ENCODE measurements at regions not wholly inside any gene's neighbourhood (a gene's known extent, or its start where the extent isn't known, plus 50 kb on each side); places are given as distances from the start of the nearest gene placed in this dataset.

DNA sequence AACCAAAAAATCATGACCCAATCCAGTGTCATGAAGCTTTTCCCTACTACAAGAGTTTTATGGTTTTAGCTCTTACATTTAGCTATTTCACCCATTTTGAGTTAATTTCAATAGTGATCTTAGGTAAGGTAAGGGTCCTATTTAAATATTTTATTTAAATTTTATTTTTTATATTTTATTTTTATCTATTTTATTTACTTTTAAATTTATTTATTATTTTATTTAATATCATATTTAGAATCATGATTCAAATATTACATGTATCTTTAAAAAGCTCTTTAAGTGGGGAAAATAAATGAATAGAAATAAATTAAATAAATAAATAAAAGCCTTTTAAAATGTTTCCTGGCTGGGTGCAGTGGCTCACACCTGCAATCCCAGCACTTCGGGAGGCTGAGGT, 276.0 kb downstream of the SKIDA1 start:
- H3K9me3 ChIP-seq, result no peaks in the 10 kb centered on the region
- no peaks in the 10 kb centered on the region for H3K36me3 ChIP-seq
- ATAC-seq (ENCODE audit: low FRiP score in 2 of 2), result no peak
- 90 to 93% methylated on average over 1 of the region's 1 CpG for WGBS, 2 donors
- no peaks in the 10 kb centered on the region for H3K27me3 ChIP-seq
- no peak overlapping the region for H3K4me3 ChIP-seq
- TF ChIP-seq, protein P1, sequence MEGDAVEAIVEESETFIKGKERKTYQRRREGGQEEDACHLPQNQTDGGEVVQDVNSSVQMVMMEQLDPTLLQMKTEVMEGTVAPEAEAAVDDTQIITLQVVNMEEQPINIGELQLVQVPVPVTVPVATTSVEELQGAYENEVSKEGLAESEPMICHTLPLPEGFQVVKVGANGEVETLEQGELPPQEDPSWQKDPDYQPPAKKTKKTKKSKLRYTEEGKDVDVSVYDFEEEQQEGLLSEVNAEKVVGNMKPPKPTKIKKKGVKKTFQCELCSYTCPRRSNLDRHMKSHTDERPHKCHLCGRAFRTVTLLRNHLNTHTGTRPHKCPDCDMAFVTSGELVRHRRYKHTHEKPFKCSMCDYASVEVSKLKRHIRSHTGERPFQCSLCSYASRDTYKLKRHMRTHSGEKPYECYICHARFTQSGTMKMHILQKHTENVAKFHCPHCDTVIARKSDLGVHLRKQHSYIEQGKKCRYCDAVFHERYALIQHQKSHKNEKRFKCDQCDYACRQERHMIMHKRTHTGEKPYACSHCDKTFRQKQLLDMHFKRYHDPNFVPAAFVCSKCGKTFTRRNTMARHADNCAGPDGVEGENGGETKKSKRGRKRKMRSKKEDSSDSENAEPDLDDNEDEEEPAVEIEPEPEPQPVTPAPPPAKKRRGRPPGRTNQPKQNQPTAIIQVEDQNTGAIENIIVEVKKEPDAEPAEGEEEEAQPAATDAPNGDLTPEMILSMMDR (IDR thresholded peaks at IDR 0.05), result no peak
- no peak for TF ChIP-seq POLR2A (IDR thresholded peaks at IDR 0.05)
- no peak for TF ChIP-seq POLR2AphosphoS5 (IDR thresholded peaks at IDR 0.05)
- no peak for TF ChIP-seq EP300 (IDR thresholded peaks at IDR 0.05)
- no peaks in the 10 kb centered on the region for H3K4me1 ChIP-seq
- no peak overlapping the region for H3K27ac ChIP-seq
- DNase-seq, result no peak

DNA sequence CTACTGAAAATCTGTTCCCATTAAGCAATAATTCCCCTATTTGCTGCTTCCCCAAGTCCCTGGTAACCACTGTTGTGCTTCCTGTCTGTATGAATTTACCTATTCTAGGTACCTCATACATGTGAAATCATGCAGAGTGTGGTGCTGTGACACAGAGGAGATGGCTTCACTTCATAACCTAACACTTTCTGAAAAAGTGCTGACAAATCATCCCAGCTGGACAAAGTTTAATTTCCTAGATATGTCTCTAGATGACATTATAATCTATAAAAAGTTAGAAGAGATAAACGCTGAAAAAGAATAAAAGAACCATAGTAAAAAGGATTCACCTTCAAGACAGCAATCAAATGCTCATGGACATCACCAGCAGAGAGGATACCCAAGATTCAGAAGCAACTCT, 277.9 kb downstream of the SKIDA1 start:
- Histone ChIP-seq H3K27me3 (no peaks in the 10 kb centered on the region), H3K4me3 (no peak overlapping the region), H3K27ac (no peak overlapping the region), H3K4me1 (no peaks in the 10 kb centered on the region), H3K36me3 (no peaks in the 10 kb centered on the region), H3K9me3 (no peaks in the 10 kb centered on the region)
- TF ChIP-seq, protein P1 (IDR thresholded peaks at IDR 0.05), result no peak
- TF ChIP-seq POLR2A (IDR thresholded peaks at IDR 0.05) (no peak), POLR2AphosphoS5 (IDR thresholded peaks at IDR 0.05) (no peak), EP300 (IDR thresholded peaks at IDR 0.05) (no peak)
- 82 to 84% methylated on average over 1 of the region's 1 CpG for WGBS, 2 donors
- no peak for ATAC-seq (ENCODE audit: low FRiP score in 2 of 2)
- no peak for DNase-seq

DNA sequence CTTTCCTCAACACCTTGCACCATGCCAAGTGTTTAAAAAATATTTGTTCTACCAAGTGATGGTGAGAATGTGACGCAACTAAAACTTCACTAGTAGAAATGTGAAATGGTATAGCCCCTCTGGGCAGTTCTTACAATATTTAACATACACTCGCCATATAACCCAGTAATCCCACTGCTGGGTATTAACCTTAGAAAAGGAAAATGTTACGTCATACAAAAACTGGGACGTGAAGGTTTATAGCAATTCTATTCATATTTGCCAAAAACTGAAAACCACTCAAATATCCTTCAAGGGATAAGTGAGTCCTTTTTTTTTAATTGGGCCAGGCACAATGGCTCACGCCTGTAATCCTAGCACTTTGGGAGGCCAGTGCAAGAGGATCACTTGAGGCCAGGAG, 279.3 kb downstream of the SKIDA1 start:
- ATAC-seq (ENCODE audit: low FRiP score in 2 of 2) (no peak), DNase-seq (no peak)
- Histone ChIP-seq H3K27me3 (no peaks in the 10 kb centered on the region), H3K4me1 (no peaks in the 10 kb centered on the region), H3K4me3 (no peak overlapping the region), H3K27ac (no peak overlapping the region), H3K9me3 (no peaks in the 10 kb centered on the region), H3K36me3 (no peaks in the 10 kb centered on the region)
- TF ChIP-seq EP300 (IDR thresholded peaks at IDR 0.05), result no peak
- TF ChIP-seq, protein P1 (IDR thresholded peaks at IDR 0.05), result no peak
- no peak for TF ChIP-seq POLR2AphosphoS5 (IDR thresholded peaks at IDR 0.05)
- no peak for TF ChIP-seq POLR2A (IDR thresholded peaks at IDR 0.05)
- WGBS, 2 donors, result 88 to 91% methylated on average over 5 of the region's 5 CpGs

DNA sequence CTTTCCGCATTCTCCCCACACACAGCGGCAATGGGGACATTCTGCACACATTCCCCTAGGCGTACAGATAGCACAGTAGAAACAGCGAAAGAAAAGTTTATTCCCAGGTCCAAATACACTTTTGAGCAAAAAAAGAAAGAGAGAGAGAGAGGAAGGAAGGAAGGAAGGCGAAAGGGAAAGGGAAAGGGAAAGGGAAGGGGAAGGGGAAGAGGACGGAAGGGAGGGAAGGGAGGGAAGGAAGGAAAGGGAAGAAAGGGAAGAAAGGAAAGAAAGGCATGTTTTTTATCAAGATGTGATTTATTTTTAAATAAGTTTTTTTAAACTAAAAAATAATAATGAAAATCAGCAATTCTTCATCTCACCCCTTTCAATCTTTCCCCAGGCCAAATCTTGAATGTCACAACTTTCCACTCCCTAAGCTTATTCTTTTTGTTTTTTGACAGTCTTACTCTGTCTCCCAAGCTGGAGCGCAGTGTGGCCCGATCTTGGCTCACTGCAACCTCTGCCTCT, 281.7 kb downstream of the SKIDA1 start:
- Histone ChIP-seq H3K4me1 (no peaks in the 10 kb centered on the region), H3K27me3 (no peaks in the 10 kb centered on the region), H3K27ac (no peak overlapping the region), H3K36me3 (no peaks in the 10 kb centered on the region), H3K9me3 (no peaks in the 10 kb centered on the region), H3K4me3 (no peak overlapping the region)
- DNase-seq (no peak), ATAC-seq (ENCODE audit: low FRiP score in 2 of 2) (no peak)
- WGBS, 2 donors, result 84 to 86% methylated on average over 8 of the region's 8 CpGs
- TF ChIP-seq EP300 (IDR thresholded peaks at IDR 0.05) (no peak), POLR2AphosphoS5 (IDR thresholded peaks at IDR 0.05) (no peak), POLR2A (IDR thresholded peaks at IDR 0.05) (no peak)
- TF ChIP-seq, protein P1 (IDR thresholded peaks at IDR 0.05), result no peak

DNA sequence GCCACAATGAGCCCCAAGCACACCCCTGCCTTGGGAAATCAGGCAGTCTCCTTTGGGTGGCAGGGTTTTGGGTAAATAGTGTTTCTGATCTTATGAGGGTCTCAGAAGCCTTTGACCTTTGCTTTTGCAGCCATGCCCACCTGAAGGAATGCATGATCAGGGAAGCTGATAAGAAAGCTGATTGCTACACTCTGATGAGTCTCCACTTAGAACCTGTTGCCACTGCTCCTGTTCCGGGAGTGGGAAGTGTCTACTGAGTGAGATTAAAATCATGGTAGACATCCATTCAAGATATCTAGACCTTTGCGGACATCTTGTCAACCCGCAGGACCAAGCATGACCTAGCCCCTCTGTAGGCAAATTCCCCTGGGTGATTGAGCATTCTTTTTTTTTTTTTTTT, 282.6 kb downstream of the SKIDA1 start:
- Histone ChIP-seq H3K4me3 (no peak overlapping the region), H3K27ac (no peak overlapping the region), H3K36me3 (no peaks in the 10 kb centered on the region), H3K27me3 (no peaks in the 10 kb centered on the region), H3K9me3 (no peaks in the 10 kb centered on the region), H3K4me1 (no peaks in the 10 kb centered on the region)
- ATAC-seq (ENCODE audit: low FRiP score in 2 of 2) (no peak), DNase-seq (no peak)
- WGBS, 2 donors, result 69 to 77% methylated on average over 3 of the region's 3 CpGs
- TF ChIP-seq EP300 (IDR thresholded peaks at IDR 0.05), result no peak
